Psoas muscle (tissue), 7 donors: ENCODE measurements at regions not wholly inside any gene's neighbourhood (a gene's known extent, or its start where the extent isn't known, plus 50 kb on each side); places are given as distances from the start of the nearest gene placed in this dataset.
"Not testable (repeated sequence)": the region's sequence is repeated elsewhere in the genome, so short reads cannot be mapped to it uniquely, and the experiment has no call there.

Experiments
- ATAC-seq, 4 donors: fragments of 200-7000 bp; cut with Tn5 transposase; one replicate each; pipeline ENCODE4 v1.9.1; 2020; ENCODE audit warnings: moderate library complexity in 3 of 4, mild to moderate bottlenecking in 2 of 4
- DNase-seq, 2 donors: peaks; one replicate each; pipeline ENCODE4 v3.0.0-alpha.2; 2020
- H3K27ac ChIP-seq: fragments of 200-600 bp; one replicate; pipeline ENCODE4 v1.8.0; 2022
- H3K27me3 ChIP-seq, 3 donors: fragments of 200-600 bp in 1 of 3; one replicate each; pipeline versions ENCODE4 v1.6.1 to v1.8.0; 2013 to 2022; ENCODE audit warnings: low read length in 2 of 3, mild to moderate bottlenecking in 2 of 3, moderate library complexity in 1 of 3; ENCODE audit not compliant: insufficient read depth in 3 of 3
- H3K36me3 ChIP-seq, 2 donors: fragments of 200-600 bp in 1 of 2; one replicate each; pipeline versions ENCODE4 v1.6.1 to v1.8.0; 2013 to 2022; ENCODE audit warnings: low read depth in 1 of 2, mild to moderate bottlenecking in 1 of 2, moderate library complexity in 1 of 2; ENCODE audit not compliant: insufficient read depth in 1 of 2
- H3K4me1 ChIP-seq: fragments of 200-600 bp; one replicate; pipeline ENCODE4 v1.8.0; 2022
- H3K4me3 ChIP-seq: fragments of 200-600 bp; one replicate; pipeline ENCODE4 v1.8.0; 2022; ENCODE audit warnings: mild to moderate bottlenecking
- H3K9me3 ChIP-seq: fragments of 200-600 bp; one replicate; pipeline ENCODE4 v1.8.0; 2022
- WGBS, 3 donors: extraction: QIAGEN DNeasy Blood & Tissue Kit; methylation state at CpG; one replicate each; pipeline versions ENCODE4 v1.1.6 to v1.1.7; 2013; 5-methylcytosine and 5-hydroxymethylcytosine counted together
- intact Hi-C, 2 donors: fragments of 100-400 bp; cut with DNase I; formaldehyde crosslinking; loops; one replicate each; pipeline versions ENCODE4 v1.11.0 to v1.14.2; 2022
- TF ChIP-seq, protein P1 (sequence below): fragments of 200-600 bp; IDR thresholded peaks from one replicate; pipeline ENCODE4 v1.8.0; 2022; ENCODE audit warnings: antibody characterized with exemption
- donor health status: healthy with polysubstance abuse.
- donor health status: DM: no; HTN: no; CAD: no; lungs with moderate emphysema.
- donor health status: Bipolar disorder and iron deficiency.
- donor health status: healthy.
- donor health status: DM: yes; HTN: yes; CAD: no.
- donor health status: DM: no; HTN: no; CAD: no.
- donor health status: DM: yes; HTN: yes; CAD: no.

DNA sequence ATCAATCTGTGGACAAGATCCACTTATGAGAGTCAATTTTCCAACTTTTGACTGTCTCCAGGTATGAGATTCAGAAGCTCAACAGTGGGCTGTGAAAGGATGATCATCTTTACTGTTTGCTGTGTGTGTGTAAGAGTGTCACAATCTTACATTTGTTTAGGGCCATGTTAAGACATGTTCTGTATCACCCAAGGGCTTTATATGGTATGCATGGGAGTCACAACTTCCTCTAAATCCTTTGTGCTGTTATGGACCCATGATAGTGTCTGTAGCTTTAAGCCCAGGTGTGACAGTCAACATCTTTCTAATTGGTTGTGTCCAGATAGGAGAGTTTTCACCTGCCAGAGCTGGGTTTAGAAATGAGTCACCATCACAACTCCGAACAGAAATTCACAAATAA is 70.2 kb downstream of the ZNF726 start:
- H3K36me3 ChIP-seq, H3K4me1 ChIP-seq, intact Hi-C loops, H3K27ac ChIP-seq, H3K9me3 ChIP-seq, H3K27me3 ChIP-seq, H3K4me3 ChIP-seq, DNase-seq, ATAC-seq: not testable (repeated sequence)
- WGBS, 3 donors: 60 to 73% (median 67%) methylated on average over 1 of the region's 1 CpG

GRCh38 chr19:23986623-23987022 is 71.9 kb downstream of the ZNF726 start:
- TF ChIP-seq, protein P1, sequence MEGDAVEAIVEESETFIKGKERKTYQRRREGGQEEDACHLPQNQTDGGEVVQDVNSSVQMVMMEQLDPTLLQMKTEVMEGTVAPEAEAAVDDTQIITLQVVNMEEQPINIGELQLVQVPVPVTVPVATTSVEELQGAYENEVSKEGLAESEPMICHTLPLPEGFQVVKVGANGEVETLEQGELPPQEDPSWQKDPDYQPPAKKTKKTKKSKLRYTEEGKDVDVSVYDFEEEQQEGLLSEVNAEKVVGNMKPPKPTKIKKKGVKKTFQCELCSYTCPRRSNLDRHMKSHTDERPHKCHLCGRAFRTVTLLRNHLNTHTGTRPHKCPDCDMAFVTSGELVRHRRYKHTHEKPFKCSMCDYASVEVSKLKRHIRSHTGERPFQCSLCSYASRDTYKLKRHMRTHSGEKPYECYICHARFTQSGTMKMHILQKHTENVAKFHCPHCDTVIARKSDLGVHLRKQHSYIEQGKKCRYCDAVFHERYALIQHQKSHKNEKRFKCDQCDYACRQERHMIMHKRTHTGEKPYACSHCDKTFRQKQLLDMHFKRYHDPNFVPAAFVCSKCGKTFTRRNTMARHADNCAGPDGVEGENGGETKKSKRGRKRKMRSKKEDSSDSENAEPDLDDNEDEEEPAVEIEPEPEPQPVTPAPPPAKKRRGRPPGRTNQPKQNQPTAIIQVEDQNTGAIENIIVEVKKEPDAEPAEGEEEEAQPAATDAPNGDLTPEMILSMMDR: no peak
- H3K36me3 ChIP-seq: no peaks in the 10 kb centered on the region
- no peak overlapping the region for H3K27ac ChIP-seq
- no peaks in the 10 kb centered on the region for H3K4me1 ChIP-seq
- H3K27me3 ChIP-seq: no peaks in the 10 kb centered on the region
- H3K4me3 ChIP-seq: no peak overlapping the region
- WGBS, 3 donors: 86 to 94% (median 94%) methylated on average over 1 of the region's 1 CpG
- ATAC-seq (no peak), DNase-seq (no peak)
- H3K9me3 ChIP-seq: no peaks in the 10 kb centered on the region
- intact Hi-C loops: no loop called here

DNA sequence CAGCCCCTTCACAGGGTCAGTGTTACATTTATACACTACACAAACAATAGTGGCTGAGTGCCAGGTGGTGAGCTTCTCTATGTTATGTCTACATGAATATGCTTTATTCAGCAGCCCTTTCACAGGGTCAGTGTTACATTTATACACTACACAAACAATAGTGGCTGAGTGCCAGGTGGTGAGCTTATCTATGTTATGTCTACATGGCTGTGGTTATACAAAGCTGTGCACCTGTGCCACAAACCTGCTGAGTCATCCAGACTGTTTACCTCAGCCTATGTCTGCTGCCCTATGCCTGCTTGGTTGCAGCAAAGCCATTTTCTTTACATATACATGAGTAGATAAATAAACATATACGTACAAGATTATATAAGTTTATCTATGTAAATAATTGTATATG is 76.5 kb downstream of the ZNF726 start:
- no peak overlapping the region for H3K27ac ChIP-seq
- H3K36me3 ChIP-seq: no peaks in the 10 kb centered on the region
- H3K4me1 ChIP-seq: no peaks in the 10 kb centered on the region
- TF ChIP-seq, protein P1: no peak
- H3K27me3 ChIP-seq: no peaks in the 10 kb centered on the region
- 89 to 92% (median 90%) methylated on average over 1 of the region's 1 CpG for WGBS, 3 donors
- no peak for ATAC-seq
- no peak for DNase-seq
- no peaks in the 10 kb centered on the region for H3K9me3 ChIP-seq
- H3K4me3 ChIP-seq: no peak overlapping the region
- intact Hi-C loops: no loop called here

- H3K36me3 ChIP-seq: no peaks in the 10 kb centered on the region
- H3K27me3 ChIP-seq: no peaks in the 10 kb centered on the region
- ATAC-seq: no peak
- H3K4me1 ChIP-seq: no peaks in the 10 kb centered on the region
- no peak for DNase-seq
- 84 to 92% (median 86%) methylated on average over 3 of the region's 3 CpGs for WGBS, 3 donors
- TF ChIP-seq, protein P1: no peak
- no peak overlapping the region for H3K27ac ChIP-seq
- intact Hi-C loops: no loop called here
- H3K4me3 ChIP-seq: no peak overlapping the region
- H3K9me3 ChIP-seq: peaks cover 4% of the 10 kb centered on the region
Observed at GRCh38 chr19:23992348-23992747, 77.7 kb downstream of the ZNF726 start.

- H3K9me3 ChIP-seq: peaks cover 4% of the 10 kb centered on the region
- intact Hi-C loops: no loop called here
- 78 to 83% (median 83%) methylated on average over 2 of the region's 2 CpGs for WGBS, 3 donors
Observed at GRCh38 chr19:23993440-23993839, 78.8 kb downstream of the ZNF726 start.

More at GRCh38 chr19:23993440-23993839, 78.8 kb downstream of the ZNF726 start:
- ATAC-seq (no peak), DNase-seq (no peak)
- no peaks in the 10 kb centered on the region for H3K36me3 ChIP-seq
- no peak overlapping the region for H3K27ac ChIP-seq
- TF ChIP-seq, protein P1: no peak
- H3K27me3 ChIP-seq: no peaks in the 10 kb centered on the region
- no peaks in the 10 kb centered on the region for H3K4me1 ChIP-seq
- no peak overlapping the region for H3K4me3 ChIP-seq
